ENCODE measurements at regions not wholly inside any gene's neighbourhood (a gene's known extent, or its start where the extent isn't known, plus 50 kb on each side); places are given as distances from the start of the nearest gene placed in this dataset.
A peak's percentile ranks its signal among the peaks of the same experiment; 100 is the strongest.

DNA sequence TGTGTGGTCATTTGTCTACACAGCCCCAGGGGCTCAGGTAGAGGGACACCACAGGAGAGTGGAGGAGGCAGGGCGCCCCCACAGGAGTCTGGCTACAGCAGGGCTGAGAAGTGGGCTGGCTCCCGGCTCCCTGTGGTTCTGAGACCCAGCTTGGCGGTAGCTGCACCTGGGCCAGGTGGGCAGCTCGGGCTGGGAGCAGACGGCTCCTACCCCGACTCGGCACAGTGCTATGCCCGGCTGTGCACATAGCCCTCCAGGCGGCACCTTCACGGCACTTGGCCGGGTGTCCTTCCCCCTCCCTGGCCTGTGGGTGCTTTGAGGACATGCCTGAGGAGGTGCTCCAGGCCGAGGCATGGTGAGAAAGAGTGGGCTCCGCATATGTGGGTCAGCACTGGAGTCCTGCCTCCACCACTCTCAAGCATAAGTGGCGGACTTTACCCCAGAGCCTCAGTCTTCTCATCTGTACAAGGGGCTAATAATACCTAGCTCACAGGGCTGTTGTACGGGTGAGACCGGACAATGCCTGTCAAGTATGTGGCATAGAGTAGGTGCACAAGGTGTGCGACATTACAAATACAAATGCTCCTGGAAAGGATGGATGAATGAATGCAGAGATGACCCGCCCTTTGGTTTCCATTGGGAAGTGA lies 50.1 kb upstream of the JPH3 start:
- no peak for DNase-seq

DNA sequence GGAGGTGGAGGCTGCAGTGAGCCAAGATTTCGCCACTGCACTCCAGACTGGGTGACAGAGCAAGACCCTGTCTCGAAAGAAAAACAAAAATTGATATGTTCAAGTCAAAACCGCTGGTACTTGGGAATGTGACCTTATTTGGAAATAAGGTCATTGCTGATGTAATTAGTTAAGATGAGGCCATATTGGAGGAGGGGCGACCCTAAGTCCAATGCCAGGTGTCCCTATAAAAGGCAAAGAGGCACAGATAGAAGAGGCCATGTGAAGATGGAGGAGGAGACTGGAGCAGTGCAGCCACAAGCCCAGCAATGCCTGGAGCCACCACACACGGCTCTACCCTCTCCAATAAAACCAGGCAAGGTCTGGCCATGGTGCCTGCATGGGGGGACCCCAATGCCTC lies 50.8 kb upstream of the JPH3 start:
- no peak for DNase-seq

DNA sequence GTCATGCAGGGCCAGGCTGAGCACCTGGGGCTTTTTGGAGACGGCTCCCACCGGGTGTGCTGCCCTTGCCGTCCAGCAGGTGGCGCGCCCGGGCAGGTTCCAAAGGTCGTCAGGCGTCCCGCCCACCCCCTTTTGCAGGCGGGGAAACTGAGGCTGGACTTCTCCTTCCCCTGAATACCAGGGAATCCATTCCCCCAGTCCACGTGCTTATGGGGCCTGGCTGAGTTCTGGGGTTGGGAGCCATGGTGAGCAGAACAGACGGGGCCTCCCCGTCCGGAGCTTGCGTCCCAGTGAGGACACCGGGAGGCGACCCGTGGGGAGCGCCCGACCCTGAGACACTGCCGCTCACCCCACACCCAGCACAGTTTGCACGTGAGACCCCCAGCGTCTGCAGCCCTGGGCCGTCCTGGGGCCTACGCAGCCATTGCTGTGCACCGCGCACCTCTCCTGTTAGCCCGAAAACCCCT lies 51.8 kb upstream of the JPH3 start:
- DNase-seq, result peak; percentile 64 to 71

DNA sequence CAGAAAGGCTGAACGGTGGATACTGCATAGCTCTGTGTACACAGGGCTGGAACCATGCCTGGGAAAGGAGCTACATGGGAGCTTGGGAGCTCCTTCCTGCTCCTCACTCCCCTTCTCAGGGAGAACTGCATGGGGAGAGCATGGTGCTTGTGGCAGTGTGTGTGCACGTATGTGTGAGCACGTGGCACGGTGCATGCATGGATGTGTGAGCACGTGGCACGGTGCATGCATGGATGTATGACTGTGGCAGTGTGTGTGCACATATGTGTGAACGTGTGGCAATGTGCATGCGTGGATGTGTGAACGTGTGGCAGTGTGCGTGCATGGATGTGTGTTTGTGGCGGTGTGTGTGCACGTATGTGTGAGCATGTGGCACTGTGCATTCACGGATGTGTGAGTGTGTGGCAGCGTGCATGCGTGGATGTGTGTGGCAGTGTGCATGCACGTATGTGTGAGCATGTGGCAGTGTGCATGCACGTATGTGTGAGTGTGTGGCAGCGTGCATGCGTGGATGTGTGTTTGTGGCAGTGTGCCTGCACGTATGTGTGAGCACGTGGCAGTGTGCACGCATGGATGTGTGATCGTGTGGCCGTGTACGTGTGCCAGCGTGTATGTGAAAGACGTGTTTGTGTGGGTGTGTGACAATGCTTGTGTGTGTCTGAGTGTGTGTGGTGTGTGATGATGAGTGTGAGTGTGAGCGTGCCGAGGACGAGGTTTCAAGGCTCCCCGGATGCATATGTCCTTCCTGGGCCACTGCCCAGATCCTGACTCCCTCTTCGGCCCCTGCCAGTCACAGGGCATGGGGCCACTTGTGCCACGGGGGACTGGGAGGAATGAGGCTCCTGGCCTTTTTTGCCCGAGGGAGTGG lies 52.4 kb upstream of the JPH3 start:
- DNase-seq, result no peak

DNA sequence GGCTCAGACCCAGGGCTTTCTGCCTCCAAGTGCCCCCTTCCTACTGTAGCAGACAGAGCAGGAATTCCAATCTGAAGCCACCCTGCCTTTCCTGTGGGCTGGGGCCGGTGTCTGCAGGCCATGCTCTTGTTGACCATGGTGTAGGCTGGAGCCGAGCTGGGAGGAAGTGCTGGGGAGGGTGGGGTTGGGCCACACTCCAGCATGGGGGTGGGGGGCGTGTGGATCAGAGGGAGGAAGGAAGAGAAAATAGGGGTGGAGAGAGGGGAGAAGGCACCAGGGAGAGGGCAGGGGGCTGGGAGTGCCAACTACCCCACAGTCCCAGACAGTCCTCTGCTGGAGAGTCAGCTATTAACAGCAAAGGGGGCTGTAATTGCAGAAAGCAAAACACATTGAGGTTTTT lies 54.3 kb upstream of the JPH3 start:
- no peak for DNase-seq

DNA sequence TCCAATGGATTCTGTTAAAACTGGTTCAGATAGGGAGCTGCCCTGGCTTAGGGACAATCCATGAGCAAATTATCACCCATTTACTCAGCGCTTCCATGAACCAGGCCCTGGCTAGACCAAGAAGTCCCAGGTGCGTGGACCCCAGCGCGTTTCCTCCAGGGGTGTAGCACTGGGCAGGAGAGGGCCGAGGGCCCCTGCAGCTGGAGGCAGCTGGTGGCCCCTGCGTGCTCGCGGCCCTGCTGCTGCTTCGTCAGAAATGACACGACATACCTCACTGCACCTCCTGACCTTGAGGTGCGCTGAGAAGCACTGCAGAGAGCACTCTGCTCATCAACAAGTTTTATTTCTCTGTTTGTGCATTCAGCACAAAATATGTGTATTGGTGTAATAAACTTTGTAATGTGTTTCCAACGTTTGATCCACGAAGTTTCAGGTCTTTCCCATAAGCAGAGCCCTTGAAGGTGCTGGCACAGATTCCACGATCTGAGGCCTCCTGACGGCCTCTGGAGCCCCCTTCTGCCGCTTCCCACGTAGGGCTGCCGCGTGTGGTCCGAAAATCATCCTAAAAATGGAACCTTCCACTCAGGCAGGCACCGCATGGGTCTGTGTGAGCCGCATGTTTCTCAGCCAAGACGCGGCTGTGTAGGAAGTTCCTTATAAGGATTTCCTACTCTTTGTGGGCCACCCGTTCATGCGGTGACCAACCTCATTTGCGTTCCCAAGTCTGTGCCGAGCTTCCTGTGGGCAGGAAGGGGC lies 50.8 kb upstream of the ZCCHC14 start:
- DNase-seq, result peak; percentile 21 to 34

DNA sequence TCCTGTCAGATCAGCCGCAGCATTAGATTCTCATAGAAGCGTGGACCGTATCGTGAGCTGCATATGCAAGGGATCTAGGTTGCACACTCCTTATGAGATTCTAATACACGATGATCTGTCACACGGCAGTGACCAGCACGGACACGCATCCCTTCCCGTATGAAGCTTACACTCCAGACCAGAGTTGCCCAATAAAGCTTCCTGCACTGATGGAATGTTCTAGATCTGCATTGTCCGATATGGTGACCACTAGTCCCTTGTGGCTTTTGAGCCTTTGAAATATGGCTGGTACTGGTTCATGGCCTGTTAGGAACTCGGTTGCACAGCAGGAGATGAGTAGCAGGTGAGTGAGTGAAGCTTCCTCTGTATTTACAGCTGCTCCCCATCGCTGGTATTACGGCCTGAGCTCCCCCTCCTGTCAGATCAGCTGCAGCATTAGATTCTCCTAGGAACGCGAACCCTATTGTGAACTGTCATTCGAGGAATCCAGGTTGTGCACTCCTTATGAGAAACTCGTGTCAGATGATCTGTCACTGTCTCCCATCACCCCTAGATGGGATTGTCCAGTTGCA lies 49.8 kb upstream of the ZCCHC14 start:
- no peak for DNase-seq
